Nephron progenitor cell (in vitro differentiated cells): ENCODE measurements at regions not wholly inside any gene's neighbourhood (a gene's known extent, or its start where the extent isn't known, plus 50 kb on each side); places are given as distances from the start of the nearest gene placed in this dataset.
A peak's percentile ranks its signal among the peaks of the same experiment; 100 is the strongest.

ENCODE experiments used
- DNase-seq: peaks from one replicate; pipeline ENCODE4 v3.0.0; 2021
- H3K27ac Mint-ChIP-seq: 2 replicates; pipeline ENCODE4 v1.8.0; 2021; ENCODE audit warnings: mild to moderate bottlenecking, moderate library complexity, mixed read lengths
- H3K27me3 Mint-ChIP-seq: 2 replicates; pipeline ENCODE4 v1.8.0; 2021; ENCODE audit warnings: mild to moderate bottlenecking, low read depth, mixed read lengths; ENCODE audit not compliant: poor library complexity
- H3K36me3 Mint-ChIP-seq: 2 replicates; pipeline ENCODE4 v1.8.0; 2021; ENCODE audit warnings: low read depth, mixed read lengths
- H3K4me1 Mint-ChIP-seq: 2 replicates; pipeline ENCODE4 v1.8.0; 2021; ENCODE audit warnings: mixed read lengths
- H3K4me3 Mint-ChIP-seq: 2 replicates; pipeline ENCODE4 v1.8.0; 2021; ENCODE audit warnings: mild to moderate bottlenecking, moderate library complexity, mixed read lengths
- H3K9me3 Mint-ChIP-seq: 2 replicates; pipeline ENCODE4 v1.8.0; 2021; ENCODE audit warnings: mild to moderate bottlenecking, moderate library complexity, mixed read lengths
- TF ChIP-seq, protein P1 (sequence below): fragments of 200-600 bp; sonication (generic); IDR thresholded peaks from 2 replicates; pipeline ENCODE4 v1.5.0; 2021; ENCODE audit warnings: antibody characterized with exemption

DNA sequence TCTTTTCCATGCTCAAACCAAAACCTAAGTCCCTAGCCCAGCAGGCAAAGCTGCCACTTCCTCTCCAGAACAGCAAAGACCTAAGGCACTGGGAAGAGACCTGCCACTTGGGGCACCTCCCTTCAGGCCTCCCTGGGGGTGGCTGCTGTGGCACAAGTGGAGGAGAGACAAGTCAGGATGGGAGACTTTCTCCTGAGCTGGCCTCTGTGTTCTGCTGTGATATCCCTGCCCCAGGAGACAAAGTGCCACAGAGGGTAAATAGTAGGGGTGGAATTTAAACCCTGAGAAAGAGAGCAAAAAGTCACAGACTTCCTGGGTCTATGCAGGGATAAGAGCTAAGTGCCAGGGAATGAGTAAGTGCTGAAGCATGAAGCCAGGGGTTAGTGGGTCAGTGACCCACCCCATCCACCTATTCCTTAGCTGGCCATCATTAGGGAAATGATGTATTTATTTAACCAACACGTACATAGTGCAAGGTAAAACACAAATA, 84.2 kb downstream of the MRPL14 start:
- no peak overlapping the region for H3K4me3 Mint-ChIP-seq
- DNase-seq: no peak
- H3K36me3 Mint-ChIP-seq: no peaks in the 10 kb centered on the region
- no peaks in the 10 kb centered on the region for H3K27me3 Mint-ChIP-seq
- peak overlapping the region; percentile 34 for H3K27ac Mint-ChIP-seq
- H3K9me3 Mint-ChIP-seq: no peaks in the 10 kb centered on the region
- peaks cover 51% of the 10 kb centered on the region for H3K4me1 Mint-ChIP-seq
- TF ChIP-seq, protein P1, sequence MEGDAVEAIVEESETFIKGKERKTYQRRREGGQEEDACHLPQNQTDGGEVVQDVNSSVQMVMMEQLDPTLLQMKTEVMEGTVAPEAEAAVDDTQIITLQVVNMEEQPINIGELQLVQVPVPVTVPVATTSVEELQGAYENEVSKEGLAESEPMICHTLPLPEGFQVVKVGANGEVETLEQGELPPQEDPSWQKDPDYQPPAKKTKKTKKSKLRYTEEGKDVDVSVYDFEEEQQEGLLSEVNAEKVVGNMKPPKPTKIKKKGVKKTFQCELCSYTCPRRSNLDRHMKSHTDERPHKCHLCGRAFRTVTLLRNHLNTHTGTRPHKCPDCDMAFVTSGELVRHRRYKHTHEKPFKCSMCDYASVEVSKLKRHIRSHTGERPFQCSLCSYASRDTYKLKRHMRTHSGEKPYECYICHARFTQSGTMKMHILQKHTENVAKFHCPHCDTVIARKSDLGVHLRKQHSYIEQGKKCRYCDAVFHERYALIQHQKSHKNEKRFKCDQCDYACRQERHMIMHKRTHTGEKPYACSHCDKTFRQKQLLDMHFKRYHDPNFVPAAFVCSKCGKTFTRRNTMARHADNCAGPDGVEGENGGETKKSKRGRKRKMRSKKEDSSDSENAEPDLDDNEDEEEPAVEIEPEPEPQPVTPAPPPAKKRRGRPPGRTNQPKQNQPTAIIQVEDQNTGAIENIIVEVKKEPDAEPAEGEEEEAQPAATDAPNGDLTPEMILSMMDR: no peak

DNA sequence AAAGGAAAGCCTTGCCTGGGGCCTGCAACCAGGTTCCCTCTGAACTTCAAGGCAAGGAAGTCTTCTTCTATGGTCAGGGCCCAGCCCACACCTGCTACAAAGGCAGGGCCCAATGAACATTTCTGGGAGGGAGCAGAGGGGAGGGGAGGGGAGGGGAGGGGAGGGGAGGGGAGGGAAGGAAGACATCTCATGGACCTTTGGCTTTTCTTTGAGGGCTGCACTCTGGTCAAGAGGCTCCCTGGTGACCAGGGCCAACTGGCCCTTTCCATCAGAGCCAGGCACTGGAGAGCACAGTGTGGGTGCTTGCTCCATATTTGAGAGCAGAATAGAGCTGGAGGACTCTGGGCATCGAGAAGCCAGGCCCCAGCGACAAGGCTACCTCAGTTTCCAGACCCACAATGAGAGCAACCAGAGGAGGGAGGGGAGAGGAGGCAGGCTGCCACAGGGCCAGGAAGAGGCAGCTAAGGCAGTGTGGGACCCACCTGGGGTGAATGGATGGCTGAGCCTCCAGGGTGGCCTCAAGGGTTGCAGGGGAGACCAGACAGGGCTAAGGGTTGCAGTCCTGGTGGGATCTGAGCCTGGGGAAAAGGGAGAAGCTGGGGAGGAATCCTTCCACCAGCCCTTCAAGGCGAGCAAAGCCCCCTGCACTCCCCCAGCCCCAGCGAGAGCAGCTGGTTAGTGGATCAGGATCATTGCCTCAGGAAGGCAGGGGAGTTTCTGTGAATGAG, 84.8 kb downstream of the MRPL14 start:
- Mint-ChIP-seq H3K36me3 (no peaks in the 10 kb centered on the region), H3K27me3 (no peaks in the 10 kb centered on the region), H3K4me1 (peaks cover 51% of the 10 kb centered on the region), H3K9me3 (no peaks in the 10 kb centered on the region), H3K4me3 (no peak overlapping the region), H3K27ac (no peak overlapping the region)
- TF ChIP-seq, protein P1: no peak
- no peak for DNase-seq

DNA sequence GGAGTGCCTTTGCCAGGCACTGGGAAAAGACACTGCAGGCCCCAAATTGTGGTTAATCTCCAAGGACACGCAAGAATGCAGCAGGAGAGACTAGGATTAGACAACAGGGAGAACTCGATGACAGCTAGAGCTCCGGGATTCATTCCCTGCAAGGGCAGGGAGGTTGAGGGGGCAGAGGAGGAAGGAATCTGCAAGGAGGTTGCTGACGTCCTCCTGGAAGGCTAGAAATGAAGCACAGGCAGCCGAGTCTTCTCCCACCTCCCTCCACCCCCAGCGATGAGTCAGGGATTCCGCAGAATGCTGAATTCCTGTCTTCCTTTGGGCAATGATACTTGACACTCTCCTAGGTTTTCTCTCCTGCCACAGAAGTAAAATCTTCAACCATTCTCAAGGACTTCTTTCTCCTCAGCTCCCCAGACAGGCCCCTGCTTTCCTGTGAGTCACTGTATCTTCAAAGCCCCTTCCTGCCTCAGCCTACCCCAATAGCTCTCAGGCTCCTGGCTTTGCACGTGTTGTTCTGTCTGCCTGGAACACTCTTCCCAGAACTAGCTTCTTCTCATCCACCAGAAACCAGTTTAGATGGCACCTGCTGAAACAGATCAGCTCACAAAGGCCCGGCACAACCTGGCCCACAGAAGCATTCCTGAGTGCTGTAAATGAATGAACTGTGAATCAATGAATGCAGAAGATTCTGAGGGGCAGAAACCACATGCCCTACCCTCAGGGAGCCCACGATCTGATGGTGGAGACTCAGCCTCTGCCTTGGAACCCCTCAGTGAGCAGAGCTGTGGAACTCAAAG, 85.6 kb downstream of the MRPL14 start:
- TF ChIP-seq, protein P1: no peak
- H3K27ac Mint-ChIP-seq: peak overlapping the region; percentile 62
- peaks cover 51% of the 10 kb centered on the region for H3K4me1 Mint-ChIP-seq
- no peaks in the 10 kb centered on the region for H3K27me3 Mint-ChIP-seq
- H3K9me3 Mint-ChIP-seq: no peaks in the 10 kb centered on the region
- DNase-seq: no peak
- no peak overlapping the region for H3K4me3 Mint-ChIP-seq
- no peaks in the 10 kb centered on the region for H3K36me3 Mint-ChIP-seq

DNA sequence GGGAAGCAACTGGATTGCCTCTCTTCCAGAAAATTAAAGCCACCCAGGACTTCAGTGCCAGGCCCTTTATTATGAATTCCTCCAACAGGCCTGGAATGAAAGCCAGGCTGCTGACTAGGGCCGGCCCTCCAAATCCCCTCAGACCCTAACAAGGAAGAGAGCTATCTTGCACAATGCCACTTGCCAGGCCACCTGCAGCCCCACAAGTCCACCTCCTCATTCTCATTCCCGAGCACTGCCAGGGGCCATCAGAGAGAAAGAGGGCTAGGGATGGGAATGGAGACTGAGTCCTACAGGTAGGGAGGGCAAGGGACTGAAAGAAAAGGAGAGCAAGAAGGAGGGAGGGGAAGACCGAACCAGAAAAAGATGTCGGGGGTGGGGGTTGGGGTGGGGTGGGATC, 86.5 kb downstream of the MRPL14 start:
- no peak for DNase-seq
- H3K27me3 Mint-ChIP-seq: no peaks in the 10 kb centered on the region
- H3K36me3 Mint-ChIP-seq: no peaks in the 10 kb centered on the region
- no peak overlapping the region for H3K27ac Mint-ChIP-seq
- TF ChIP-seq, protein P1: no peak
- no peak overlapping the region for H3K4me3 Mint-ChIP-seq
- no peaks in the 10 kb centered on the region for H3K9me3 Mint-ChIP-seq
- peaks cover 59% of the 10 kb centered on the region for H3K4me1 Mint-ChIP-seq

DNA sequence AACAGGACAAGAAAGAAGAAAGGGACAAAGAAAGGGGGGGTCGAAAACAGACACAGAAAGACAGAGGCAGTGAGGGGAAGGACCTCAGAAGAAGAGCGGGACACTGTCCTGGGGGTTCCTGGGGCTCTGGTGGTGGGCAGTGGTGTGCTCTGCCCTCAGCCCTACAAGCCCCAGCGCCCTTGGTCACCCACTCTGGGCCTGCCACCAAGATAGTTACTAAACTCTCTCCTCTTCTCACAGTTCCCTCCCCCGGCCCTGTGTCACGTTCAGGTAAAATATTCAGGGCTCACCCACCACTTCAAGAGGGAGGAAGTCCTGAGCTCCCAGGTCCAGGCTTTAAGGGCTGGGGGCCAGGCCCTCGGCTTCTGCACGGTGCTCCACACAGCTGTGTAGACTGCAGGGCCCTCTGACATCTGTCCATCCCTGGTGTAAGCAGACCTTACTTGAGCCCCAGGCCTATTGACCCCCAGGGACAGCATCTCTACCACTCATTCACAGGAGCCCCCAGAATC, 87.4 kb downstream of the MRPL14 start:
- Mint-ChIP-seq H3K27ac (no peak overlapping the region), H3K9me3 (no peaks in the 10 kb centered on the region), H3K27me3 (peaks cover 1% of the 10 kb centered on the region), H3K36me3 (no peaks in the 10 kb centered on the region), H3K4me3 (no peak overlapping the region), H3K4me1 (peaks cover 65% of the 10 kb centered on the region)
- DNase-seq: no peak
- TF ChIP-seq, protein P1: no peak
